ENCODE measurements at regions not wholly inside any gene's neighbourhood (a gene's known extent, or its start where the extent isn't known, plus 50 kb on each side); places are given as distances from the start of the nearest gene placed in this dataset.
"Not testable (repeated sequence)": the region's sequence is repeated elsewhere in the genome, so short reads cannot be mapped to it uniquely, and the experiment has no call there.

DNA sequence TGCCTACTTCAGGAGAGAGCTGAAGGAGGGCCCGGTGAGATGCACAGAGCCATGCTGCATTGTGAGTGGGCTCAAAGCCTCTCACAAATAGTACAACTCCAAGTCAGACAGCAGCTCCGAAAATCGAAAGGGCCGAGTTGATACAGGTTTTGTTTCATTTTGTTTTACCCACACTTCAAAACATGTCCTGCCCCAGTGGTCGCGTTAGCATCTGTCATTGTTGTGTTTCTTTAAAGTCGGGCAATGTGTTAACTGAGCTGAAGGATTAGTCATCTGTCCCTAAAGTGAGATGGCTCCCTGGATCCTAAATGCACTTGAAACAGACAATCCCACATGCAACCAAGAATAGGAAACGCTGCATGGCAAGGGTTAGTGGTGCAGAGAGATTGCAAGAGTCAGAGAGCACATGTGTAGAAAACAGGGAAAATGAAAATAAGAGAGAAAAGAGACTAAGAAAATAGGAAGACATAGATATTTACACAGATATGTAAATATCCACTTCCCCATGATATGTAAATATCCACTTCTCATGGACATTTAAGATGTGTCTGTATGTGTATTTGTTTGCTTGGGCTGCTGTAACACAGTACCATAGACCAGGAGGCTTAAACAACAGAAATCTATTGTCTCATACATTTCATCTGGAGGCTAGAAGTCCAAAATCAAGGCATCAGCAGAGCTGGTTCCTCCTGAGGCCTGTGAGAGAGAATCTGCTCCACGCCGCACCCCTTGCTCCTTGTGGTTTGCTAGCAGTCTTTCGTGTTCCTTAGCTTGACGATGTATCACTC, 131.4 kb upstream of the RAB4A start:
- H3K9me3 Mint-ChIP-seq = no peaks in the 10 kb centered on the region
- no peak overlapping the region for H3K27ac Mint-ChIP-seq
- peak overlapping the region; percentile 11 for H3K4me3 Mint-ChIP-seq
- peaks cover 9% of the 10 kb centered on the region for H3K4me1 Mint-ChIP-seq
- peak; percentile 69 for ATAC-seq (replicated peaks)
- H3K27me3 Mint-ChIP-seq = no peaks in the 10 kb centered on the region
- H3K36me3 Mint-ChIP-seq (ENCODE audit: low read depth) = no peaks in the 10 kb centered on the region

DNA sequence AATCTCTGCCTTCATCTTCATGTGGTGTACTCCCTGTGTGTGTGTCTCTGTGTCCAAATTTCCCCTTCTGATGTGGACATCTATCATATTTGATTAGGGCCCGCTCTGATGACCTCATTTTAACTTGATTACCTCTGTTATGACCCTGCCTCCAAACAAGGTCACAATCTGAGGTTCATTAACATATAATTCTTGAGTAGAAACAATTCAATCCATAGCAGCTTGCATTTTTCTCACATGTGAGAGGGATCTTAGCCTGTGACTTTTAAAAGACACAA, 130.9 kb upstream of the RAB4A start:
- no peak overlapping the region for H3K4me3 Mint-ChIP-seq
- no peak for ATAC-seq (replicated peaks)
- H3K9me3 Mint-ChIP-seq = no peaks in the 10 kb centered on the region
- peaks cover 9% of the 10 kb centered on the region for H3K4me1 Mint-ChIP-seq
- H3K27me3 Mint-ChIP-seq = no peaks in the 10 kb centered on the region
- H3K27ac Mint-ChIP-seq = no peak overlapping the region
- no peaks in the 10 kb centered on the region for H3K36me3 Mint-ChIP-seq (ENCODE audit: low read depth)

DNA sequence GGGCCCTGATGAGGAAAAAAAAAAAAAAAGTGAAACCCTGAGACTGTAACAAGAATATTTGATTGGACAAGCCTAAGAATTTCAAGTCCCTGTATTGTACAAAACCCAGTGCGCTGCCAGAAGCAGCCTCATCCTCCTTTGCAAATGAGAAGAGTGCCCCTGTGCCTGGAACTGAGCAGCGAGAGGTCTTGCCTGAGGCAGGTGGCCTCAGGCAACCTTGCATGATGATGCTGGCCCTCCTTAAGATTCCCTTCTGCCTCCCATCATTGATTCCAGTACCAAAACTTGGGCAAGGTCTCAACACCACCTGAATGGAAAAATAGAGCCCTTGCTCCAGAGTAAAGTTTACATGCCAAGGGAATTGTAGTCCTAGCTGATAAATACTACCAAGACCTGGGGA, 129.6 kb upstream of the RAB4A start:
- Mint-ChIP-seq H3K27ac (no peak overlapping the region), H3K9me3 (no peaks in the 10 kb centered on the region), H3K36me3 (ENCODE audit: low read depth) (no peaks in the 10 kb centered on the region), H3K4me3 (no peak overlapping the region), H3K27me3 (no peaks in the 10 kb centered on the region), H3K4me1 (peaks cover 9% of the 10 kb centered on the region)
- ATAC-seq (replicated peaks) = no peak

DNA sequence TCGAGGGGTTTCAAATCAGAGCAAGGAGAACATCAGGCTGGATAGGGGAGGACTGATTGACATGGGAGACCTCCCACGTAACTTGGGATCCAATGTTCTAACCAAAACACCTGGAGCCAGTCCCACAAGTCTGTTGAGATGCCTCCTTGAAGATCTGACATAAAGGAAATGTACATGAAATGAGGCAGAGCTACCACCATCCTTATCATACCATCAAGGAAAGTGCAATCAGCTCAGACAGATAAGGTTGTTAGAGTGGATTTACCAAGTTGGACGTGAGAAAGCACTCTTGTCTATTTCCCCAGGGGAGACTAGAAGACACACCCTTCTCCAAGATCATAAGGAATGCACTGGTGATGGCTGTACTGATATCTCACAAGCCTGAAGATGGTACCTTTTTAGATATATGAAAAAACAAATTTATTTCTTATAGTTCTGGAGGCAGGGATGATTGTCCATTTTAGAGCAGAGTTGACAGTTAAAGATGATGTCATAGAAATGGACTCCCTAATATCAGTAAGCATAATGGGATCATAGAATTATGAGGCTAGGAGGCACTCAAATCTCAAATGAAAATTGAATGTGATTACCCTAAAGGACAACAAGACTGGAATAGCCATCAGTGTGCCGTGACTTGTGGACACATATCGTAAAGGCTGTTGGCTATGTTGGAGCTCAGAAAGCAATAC, 129.1 kb upstream of the RAB4A start:
- no peak for ATAC-seq (replicated peaks)
- no peak overlapping the region for H3K4me3 Mint-ChIP-seq
- H3K36me3 Mint-ChIP-seq (ENCODE audit: low read depth) = no peaks in the 10 kb centered on the region
- H3K27ac Mint-ChIP-seq = no peak overlapping the region
- no peaks in the 10 kb centered on the region for H3K27me3 Mint-ChIP-seq
- no peaks in the 10 kb centered on the region for H3K9me3 Mint-ChIP-seq
- H3K4me1 Mint-ChIP-seq = peaks cover 9% of the 10 kb centered on the region

DNA sequence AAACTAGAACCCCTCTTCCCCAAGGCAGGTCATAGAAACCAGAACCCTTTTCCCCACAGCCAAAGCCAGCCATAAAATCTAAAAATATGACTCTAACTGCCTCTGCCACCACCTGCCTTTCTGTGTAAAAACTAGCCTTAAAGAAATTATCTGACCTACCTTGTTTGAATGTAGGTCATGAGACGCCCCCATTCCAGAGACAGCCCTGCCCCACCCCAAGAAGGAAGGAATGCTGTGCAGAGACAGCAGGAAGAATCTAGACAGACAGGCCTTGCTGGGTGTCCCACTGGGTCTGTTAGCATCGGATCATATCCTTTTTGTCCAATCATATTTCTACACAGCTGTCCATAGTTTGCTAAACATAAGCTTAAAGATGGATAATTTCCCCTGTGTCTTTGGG, 128.4 kb upstream of the RAB4A start:
- no peak overlapping the region for H3K27ac Mint-ChIP-seq

DNA sequence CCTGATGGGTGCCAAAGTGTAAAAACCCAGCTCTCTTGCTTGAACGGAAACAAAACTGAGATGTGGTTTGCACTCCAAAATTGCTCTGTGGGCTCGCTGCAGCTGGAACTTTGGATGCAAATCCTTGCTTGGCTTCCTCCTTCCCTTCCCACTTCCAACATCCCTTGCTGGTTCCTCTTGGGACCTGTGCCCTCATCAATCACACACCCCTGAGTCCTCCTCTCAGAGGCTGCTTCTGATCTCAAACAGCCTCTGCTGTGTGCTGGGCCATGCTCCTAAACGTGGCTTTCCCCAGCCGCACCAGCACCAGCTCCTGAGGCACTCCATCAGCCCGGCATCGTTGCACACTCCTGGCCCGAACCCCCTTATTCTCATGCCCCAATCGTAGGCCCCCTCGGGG, 124.3 kb upstream of the RAB4A start:
- Mint-ChIP-seq H3K27me3 (no peaks in the 10 kb centered on the region), H3K27ac (no peak overlapping the region), H3K4me3 (no peak overlapping the region), H3K4me1 (no peaks in the 10 kb centered on the region), H3K36me3 (ENCODE audit: low read depth) (no peaks in the 10 kb centered on the region), H3K9me3 (no peaks in the 10 kb centered on the region)
- ATAC-seq (replicated peaks) = no peak

More for the DNA sequence above, 128.4 kb upstream of the RAB4A start:
- peaks cover 5% of the 10 kb centered on the region for H3K4me1 Mint-ChIP-seq
- no peaks in the 10 kb centered on the region for H3K9me3 Mint-ChIP-seq
- H3K36me3 Mint-ChIP-seq (ENCODE audit: low read depth) = no peaks in the 10 kb centered on the region
- H3K27me3 Mint-ChIP-seq = no peaks in the 10 kb centered on the region
- no peak for ATAC-seq (replicated peaks)
- H3K4me3 Mint-ChIP-seq = no peak overlapping the region

DNA sequence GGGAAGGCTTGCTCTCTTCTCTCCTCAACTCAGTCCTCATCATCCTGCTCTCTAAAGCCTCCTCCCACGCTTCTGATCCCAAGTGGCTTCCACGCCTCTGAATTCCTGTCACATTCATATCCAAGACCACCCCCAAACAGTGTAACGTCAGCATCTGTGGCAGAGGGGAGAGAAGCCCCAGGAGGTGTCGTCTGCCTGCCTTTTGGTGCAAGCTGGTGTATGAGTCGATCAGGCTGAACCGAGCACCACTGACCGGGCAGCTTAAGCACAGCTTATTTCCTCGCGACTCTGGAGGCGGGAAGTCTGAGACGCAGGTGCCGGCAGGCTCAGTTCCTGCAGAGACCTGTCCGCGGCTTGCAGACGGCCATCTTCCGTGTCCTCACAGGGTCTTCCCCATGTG, 123.8 kb upstream of the RAB4A start:
- ATAC-seq (replicated peaks) = no peak
- H3K36me3 Mint-ChIP-seq (ENCODE audit: low read depth) = no peaks in the 10 kb centered on the region
- no peak overlapping the region for H3K27ac Mint-ChIP-seq
- H3K4me3 Mint-ChIP-seq = no peak overlapping the region
- no peaks in the 10 kb centered on the region for H3K9me3 Mint-ChIP-seq
- H3K4me1 Mint-ChIP-seq = no peaks in the 10 kb centered on the region
- H3K27me3 Mint-ChIP-seq = no peaks in the 10 kb centered on the region

DNA sequence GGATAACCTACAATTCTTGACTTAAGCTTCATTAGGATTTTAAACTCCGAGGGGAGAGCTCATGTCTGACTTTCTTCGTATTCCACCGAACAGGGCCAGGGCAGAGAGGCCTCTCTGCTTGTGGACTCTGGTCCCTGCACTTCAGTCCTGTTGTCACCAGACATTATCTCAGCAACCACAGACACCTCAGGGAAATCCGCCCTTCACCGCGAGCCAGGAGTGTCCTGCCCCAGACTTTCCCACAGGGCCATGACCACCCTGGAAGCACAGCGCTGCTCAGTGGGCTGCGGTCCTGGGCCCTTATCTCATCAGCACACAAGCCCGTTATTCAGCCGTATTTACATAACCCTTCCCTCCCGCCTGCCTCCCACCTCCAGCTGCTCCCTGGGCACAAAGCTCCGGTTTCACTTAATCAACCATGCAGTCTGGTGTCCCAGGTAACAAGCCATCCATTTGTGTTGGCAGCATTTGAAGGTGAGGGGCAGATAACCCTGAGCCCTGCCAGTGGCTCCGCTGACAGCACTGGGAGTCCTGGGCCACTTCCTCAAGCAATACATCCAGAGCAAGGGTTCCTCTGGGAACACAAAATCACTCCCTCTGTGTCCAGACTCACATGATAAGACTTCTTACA, 122.8 kb upstream of the RAB4A start:
- ATAC-seq (replicated peaks) = no peak

DNA sequence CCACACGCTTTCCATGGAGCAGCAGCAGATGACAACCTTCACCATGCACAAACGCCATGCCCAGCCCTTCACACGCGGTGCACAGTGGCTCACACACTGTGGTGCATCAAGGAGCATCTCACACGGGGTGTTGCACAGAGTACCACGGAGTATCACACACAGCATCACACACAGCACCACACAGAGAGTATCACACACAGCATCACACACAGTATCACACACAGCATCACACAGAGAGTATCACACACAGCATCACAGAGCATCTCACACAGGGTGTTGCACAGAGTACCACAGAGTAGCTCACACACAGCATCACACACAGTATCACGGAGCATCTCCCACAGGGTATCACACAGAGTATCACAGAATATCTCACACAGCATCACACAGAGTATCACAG, 122.2 kb upstream of the RAB4A start:
- Mint-ChIP-seq H3K9me3 (no peaks in the 10 kb centered on the region), H3K4me3 (no peak overlapping the region), H3K36me3 (ENCODE audit: low read depth) (no peaks in the 10 kb centered on the region), H3K27me3 (no peaks in the 10 kb centered on the region), H3K4me1 (no peaks in the 10 kb centered on the region), H3K27ac (no peak overlapping the region)
- ATAC-seq (replicated peaks) = peak; percentile 18

More for the DNA sequence above, 122.8 kb upstream of the RAB4A start:
- Mint-ChIP-seq H3K4me3 (no peak overlapping the region), H3K9me3 (no peaks in the 10 kb centered on the region), H3K36me3 (ENCODE audit: low read depth) (no peaks in the 10 kb centered on the region), H3K27ac (no peak overlapping the region), H3K4me1 (no peaks in the 10 kb centered on the region), H3K27me3 (no peaks in the 10 kb centered on the region)

DNA sequence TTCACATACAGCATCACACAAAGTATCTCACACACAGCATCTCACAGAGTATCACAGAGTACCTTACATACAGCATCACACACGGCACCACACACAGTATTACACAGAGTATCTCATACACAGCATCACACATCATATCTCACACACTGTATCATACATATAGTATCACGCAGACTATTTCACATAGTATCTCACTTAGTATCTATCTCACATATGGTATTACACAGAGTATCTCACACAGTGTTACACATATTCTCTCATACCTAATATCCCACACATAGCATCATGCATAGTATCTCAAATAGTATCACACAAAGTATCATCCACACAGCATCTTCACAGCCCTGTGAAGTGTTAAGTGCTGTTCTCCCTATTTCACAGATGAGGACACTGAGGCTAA, 121.5 kb upstream of the RAB4A start:
- ATAC-seq (replicated peaks) = peak; percentile 18
- H3K4me1 Mint-ChIP-seq = no peaks in the 10 kb centered on the region
- H3K9me3 Mint-ChIP-seq = no peaks in the 10 kb centered on the region
- H3K27ac Mint-ChIP-seq = no peak overlapping the region
- no peaks in the 10 kb centered on the region for H3K36me3 Mint-ChIP-seq (ENCODE audit: low read depth)
- no peaks in the 10 kb centered on the region for H3K27me3 Mint-ChIP-seq
- no peak overlapping the region for H3K4me3 Mint-ChIP-seq

DNA sequence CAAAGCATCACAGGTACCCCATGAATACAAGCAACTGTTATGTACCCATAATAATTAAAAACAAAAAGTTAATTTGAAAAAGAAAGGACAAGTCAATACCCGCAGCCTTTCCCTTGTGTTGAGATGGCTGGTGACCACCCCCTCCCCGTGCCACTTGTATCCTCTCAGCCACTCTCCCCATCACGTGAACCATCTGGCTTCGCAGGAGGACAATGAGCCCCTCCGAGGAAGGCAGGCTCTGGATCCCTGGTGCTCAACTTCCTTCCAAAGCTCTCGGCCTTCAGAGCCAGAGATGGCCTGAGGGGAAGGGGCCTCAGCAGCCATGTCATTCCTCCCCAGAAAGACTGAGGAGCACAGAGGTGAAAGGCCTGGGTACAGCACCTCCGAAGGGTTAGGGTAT, 120.4 kb upstream of the RAB4A start:
- ATAC-seq (replicated peaks) = no peak
- Mint-ChIP-seq H3K27ac (no peak overlapping the region), H3K4me1 (peaks cover 4% of the 10 kb centered on the region), H3K9me3 (no peaks in the 10 kb centered on the region), H3K27me3 (no peaks in the 10 kb centered on the region), H3K36me3 (ENCODE audit: low read depth) (no peaks in the 10 kb centered on the region), H3K4me3 (no peak overlapping the region)

DNA sequence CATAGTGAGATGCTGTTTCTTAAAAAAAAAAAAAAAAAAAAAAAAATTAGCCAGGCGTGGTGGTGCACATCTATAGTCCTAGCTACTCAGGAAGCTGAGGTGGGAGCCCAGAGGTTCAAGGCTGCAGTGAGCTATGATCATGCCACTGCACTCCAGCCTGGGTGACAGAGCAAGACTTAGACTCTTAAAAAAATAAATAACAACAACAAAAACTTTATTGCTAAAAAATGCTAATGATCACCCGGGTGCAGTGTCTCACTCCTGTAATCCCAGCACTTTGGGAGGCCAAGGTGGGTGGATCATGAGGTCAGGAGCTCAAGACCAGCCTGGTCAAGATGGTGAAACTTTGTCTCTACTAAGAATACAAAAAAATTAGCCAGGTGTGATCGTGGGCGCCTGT, 119.5 kb upstream of the RAB4A start:
- not testable (repeated sequence) for H3K4me3 Mint-ChIP-seq; H3K27me3 Mint-ChIP-seq; H3K9me3 Mint-ChIP-seq; ATAC-seq (replicated peaks); H3K4me1 Mint-ChIP-seq; H3K36me3 Mint-ChIP-seq (ENCODE audit: low read depth); H3K27ac Mint-ChIP-seq

DNA sequence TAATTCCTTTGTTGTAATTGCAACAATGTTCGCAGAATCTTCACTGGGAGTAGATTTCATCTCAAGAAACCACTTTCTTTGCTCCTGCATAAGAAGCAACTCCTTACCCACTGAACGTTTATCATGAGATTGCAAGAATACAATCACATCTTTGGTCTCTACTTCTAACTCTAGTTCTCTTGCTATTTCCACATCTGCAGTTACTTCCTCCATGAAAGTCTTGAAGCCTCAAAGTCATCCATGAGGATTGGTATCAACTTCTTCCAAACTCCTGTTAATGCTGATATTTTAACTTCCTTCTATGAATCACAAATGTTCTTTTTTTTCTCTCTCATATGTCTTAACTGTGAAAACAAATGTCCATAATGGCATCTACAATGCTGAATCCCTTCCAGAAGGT, 118.6 kb upstream of the RAB4A start:
- Mint-ChIP-seq H3K4me1 (peaks cover 4% of the 10 kb centered on the region), H3K27ac (no peak overlapping the region), H3K36me3 (ENCODE audit: low read depth) (no peaks in the 10 kb centered on the region), H3K4me3 (no peak overlapping the region), H3K9me3 (no peaks in the 10 kb centered on the region), H3K27me3 (no peaks in the 10 kb centered on the region)
- no peak for ATAC-seq (replicated peaks)

DNA sequence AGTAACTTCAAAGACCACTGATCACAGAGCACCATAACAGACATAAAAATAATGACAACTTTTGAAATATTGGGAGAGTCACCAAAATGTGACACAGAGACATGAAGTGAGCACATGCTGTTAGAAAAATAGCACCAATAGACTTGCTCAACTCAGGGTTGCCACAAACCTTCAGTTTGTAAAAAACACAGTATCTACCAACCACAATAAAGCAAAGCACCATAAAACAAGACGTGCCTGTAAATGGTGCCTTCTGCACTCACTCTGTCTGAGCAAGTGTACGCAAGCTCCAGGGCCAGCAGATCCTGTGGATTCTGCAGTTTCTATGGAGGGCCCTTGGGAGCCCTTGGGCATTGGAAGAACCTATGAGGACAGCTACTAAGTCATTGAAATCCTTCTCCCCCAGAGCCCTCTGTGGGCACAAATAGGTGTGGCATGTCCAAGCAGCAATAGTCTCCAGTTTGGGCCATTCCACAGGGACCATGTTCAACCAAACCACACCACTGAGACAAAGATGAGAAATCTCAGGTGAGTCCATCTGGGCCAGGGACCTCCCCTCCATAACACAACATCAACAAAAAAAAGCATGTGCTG, 116.9 kb upstream of the RAB4A start:
- Mint-ChIP-seq H3K27ac (no peak overlapping the region), H3K4me1 (peaks cover 4% of the 10 kb centered on the region), H3K4me3 (no peak overlapping the region), H3K9me3 (no peaks in the 10 kb centered on the region), H3K36me3 (ENCODE audit: low read depth) (no peaks in the 10 kb centered on the region), H3K27me3 (no peaks in the 10 kb centered on the region)
- ATAC-seq (replicated peaks) = no peak

DNA sequence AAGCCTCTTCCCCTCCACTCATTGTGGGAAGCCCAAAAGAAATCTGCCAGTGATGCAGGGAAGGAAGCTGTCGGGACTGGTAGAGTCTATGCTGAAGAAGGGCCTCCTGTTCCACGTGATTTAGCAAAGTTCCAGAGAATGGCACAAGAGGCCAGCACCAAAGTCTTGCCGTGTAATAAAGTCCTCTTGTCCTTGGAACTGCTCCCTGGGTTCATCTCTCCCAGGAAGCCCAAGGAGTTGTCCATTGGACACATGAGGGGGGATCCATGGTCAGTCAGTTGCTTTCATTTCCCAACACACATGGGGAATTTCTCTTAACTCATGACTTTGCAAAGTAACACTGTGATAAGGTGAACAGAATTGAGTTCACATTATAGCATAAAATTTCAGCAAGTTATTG, 116.1 kb upstream of the RAB4A start:
- no peaks in the 10 kb centered on the region for H3K36me3 Mint-ChIP-seq (ENCODE audit: low read depth)
- peak overlapping the region; percentile 58 for H3K4me3 Mint-ChIP-seq
- no peak overlapping the region for H3K27ac Mint-ChIP-seq
- no peak for ATAC-seq (replicated peaks)
- peaks cover 4% of the 10 kb centered on the region for H3K4me1 Mint-ChIP-seq
- H3K9me3 Mint-ChIP-seq = no peaks in the 10 kb centered on the region
- H3K27me3 Mint-ChIP-seq = no peaks in the 10 kb centered on the region

Measured in activated T-helper 17 cell treated with anti-CD3 and anti-CD28 coated beads, Interleukin-2, amount 50 U/mL, for 72 hours (primary cell).